HG03342 (cell line): ENCODE measurements at regions not wholly inside any gene's neighbourhood (a gene's known extent, or its start where the extent isn't known, plus 50 kb on each side); places are given as distances from the start of the nearest gene placed in this dataset.

Source experiments
- ATAC-seq: cut with Tn5 transposase; IDR thresholded peaks from one replicate; pipeline ENCODE4 v1.9.1; 2021; ENCODE audit warnings: mild to moderate bottlenecking, moderate library complexity; ENCODE audit not compliant: unreplicated experiment

DNA sequence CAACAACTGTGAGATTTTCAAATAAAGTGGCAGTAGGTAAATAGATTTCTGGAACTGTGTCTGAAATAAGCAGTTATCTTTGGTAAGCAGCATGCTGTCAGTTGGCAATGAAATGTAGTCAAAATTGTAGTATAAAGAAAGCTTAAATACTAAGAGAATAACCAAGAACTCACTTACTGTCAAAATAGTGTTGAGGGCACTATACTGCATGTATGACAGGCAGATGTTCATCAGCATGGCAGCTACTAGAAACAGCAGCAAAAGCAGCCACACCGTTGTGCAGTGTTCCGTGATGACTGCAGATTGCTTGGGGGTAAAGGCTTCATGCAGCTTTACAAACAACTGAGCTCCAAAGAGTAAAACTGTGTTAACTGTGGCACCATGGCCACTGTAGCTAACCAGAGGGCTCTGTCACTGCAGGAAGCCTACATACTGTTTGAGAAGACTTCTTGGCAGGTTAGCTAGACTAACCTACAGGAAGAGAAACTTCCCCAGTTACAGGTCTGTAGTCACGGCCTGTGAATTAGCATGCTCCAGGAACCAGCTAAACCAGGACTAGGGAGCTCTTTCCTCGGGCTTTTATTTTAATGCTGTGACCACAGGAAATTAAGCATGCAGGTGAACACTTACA lies 459.7 kb downstream of the TBL1XR1 start:
- no peak for ATAC-seq

DNA sequence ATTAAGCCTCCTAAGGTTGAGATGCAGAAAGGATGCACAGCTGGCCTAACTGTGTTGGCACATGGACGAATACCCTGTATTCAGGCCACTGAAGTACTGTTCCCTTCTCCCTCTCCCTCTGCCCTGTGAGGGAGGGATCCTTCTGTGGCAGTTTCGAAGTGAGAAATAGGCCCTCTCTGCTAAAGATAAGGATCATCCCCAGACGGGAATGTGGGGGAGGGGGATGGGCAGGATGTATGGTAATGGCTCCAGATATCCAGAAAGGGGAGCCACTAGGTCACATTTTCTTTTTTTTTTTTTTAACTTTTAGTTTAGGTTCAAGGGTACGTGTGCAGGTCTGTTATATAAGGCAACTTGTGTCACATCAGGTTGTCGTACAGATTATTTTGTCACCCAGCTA lies 463.1 kb downstream of the TBL1XR1 start:
- ATAC-seq = no peak

DNA sequence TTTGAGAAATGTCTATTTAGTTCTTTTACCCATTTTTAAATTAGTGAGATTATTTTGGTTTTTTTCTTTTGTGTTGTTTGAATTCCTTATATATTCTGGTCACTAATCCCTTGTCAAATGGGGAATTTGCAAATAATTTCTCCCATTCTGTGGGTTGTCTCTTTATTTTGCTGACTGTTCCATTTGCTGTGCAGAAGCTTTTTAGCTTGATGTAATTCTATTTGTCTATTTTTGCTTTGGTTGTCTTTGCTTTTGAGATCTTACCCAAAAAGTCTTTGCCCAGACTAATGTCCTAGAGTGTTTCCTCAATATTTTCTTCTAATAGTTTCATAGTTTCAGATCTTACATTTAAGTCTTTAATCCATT lies 472.9 kb downstream of the TBL1XR1 start:
- ATAC-seq = no peak

DNA sequence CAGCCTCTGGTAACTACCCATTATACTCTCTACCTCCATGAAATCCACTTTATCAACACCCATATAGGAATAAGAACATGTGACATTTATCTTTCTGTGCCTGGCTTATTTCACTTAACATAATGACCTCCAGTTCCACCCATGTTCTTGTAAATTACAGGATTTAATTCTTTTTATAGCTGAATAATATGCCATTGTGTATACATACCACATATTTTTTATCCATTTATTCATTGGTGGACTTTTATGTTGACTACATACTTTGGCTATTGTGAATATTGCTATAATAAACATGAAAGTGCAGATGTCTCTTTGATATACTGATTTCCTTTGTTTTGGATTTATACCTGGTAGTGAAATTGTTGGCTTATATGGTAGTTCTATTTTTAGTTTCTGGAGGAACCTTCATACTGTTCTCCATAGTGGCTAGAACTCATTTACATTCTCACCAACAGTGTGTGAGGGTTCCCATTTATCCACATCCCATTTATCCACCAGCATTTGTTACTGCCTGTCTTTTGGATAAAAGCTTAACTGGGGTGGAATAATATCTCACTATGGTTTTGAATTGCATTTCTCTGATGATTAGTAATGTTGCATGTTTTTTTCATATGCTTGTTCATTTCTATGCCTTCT lies 473.4 kb downstream of the TBL1XR1 start:
- ATAC-seq = no peak

DNA sequence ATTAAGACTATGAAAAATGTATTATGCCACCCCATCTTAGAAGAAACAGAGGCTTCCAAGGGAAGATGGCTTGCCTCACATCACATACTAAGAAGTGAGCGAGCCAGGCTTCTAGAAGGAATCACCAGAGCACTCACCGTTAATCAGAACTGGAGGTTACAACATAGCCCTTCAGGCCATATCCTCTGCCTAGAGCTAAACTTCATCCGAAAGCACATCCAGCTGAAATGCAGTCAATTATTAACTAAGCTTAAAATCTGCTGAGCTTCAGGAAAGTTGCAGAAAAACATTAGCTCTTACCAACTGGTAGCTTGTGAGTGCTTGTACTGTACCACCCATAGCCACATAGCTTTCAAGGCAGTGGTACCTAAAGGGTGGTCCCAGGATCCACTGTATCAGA lies 483.2 kb downstream of the TBL1XR1 start:
- no peak for ATAC-seq

DNA sequence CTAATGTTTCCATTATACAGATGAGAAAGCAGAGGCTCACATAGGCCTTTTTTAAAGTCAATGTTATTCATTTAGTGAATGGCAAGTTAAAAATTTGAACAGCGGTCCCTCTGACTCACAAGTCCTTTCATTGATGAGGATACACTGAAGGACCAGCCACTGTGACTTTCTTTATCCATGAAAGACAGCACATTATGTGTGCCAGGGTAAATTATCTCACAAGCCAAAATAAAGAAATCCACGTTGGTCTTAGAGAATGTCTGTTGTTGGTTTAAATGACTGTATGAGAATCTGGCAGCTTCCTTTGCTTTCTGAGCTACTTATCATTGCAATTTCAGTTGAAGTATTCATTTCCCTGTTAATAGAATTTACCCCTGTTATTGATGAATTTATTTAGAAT lies 485.1 kb downstream of the TBL1XR1 start:
- ATAC-seq = no peak

DNA sequence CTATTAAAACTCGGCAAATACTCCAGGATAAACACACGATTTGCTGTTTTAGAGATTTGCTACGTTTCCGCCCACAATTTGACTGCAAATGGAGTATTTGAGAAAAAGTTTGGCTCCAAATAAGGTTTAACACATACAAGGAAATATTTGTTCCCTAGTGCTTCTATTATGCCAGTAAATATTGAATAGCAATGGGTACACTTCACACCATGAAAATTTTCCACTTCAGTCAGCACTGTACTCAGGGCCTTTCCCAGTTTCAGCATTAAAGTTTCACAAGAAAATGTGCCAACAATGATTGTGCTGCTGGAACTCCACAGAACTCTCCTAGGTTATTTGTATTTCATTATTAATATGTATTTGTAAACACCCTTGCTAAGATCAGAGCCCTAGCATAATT lies 498.0 kb downstream of the TBL1XR1 start:
- no peak for ATAC-seq

DNA sequence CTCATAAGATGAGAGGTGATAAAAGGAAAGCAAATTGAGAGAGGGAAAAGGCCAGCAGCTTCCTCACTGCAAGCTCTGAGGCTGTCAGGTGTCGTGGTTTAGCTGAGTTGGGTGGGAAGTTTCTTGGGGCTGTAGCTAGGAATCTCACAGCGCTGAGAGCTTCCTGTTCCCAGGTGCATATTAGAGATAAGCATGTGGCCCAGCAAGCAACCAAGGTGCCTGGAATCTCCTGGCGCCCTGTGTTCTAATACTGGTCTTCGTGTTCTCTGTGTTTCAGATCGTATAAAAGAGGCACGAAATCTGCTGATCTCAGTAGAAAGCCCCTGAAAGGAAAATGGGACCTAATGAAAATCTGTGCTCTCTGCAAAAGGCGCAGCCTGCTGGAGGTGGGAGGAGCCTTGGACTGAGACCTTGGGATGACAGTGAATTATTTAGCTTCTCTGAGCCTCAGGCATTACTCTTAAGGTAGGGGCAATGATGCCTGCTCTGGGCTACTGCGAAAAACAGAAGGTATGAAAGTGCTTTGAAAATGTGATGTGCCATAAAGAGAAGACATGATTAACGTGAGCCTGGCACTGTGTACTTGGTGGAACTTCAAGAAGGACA lies 499.9 kb downstream of the TBL1XR1 start:
- no peak for ATAC-seq

DNA sequence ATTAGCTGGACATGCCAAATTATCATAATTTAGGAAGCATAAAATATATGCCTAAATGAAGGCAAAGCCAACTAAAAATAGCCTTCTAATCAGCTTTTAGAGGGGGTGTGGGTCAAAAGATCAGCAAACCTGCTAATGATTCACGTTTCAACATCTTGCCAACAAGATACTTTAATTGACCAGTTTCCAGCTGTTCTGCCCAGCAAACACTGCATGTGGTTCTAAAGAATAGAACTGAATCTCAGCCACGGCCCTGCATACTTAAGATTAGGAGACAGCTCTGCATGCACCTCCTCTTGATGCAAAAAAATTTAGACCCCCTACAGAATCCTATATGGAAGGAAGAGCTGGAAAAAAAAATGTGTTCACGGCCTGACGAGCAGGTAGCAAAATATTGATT lies 500.5 kb downstream of the TBL1XR1 start:
- no peak for ATAC-seq

DNA sequence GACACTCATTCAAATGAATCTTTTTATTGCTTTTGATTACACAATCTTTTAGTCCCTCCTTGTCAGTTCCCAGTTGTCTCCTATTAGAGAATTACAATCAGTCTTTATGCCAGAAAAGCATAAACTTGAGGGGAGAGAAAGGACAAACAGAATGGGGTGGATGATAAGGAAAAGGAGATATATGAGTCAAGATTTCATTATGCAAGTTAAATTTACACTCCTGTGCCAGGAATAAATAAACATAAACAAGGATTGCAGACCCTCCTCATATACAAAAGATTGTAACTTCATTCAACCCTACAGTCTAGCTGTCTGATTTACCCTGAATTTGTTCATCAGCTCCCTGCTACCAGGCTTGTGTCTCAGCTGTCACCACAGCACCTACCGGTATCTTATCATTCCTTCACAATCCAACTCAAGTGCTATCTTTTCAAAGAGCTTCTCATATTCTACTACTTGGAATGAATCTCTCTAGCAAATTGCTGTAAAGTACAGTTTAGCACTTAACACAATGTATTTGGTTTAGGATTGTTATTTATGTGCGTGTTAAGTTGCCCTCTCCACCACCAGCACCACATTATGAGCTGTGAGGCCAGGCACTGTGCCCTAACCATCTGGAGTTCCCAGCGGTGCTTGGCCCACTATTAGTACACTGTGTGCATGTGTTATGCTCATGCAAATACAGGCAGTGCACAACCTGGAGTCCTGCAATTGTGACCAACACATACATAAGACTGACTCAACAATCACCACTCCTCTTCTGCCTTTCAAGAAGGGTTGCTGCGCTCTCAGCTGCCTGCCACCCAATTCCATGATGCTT lies 504.1 kb downstream of the TBL1XR1 start:
- no peak for ATAC-seq

DNA sequence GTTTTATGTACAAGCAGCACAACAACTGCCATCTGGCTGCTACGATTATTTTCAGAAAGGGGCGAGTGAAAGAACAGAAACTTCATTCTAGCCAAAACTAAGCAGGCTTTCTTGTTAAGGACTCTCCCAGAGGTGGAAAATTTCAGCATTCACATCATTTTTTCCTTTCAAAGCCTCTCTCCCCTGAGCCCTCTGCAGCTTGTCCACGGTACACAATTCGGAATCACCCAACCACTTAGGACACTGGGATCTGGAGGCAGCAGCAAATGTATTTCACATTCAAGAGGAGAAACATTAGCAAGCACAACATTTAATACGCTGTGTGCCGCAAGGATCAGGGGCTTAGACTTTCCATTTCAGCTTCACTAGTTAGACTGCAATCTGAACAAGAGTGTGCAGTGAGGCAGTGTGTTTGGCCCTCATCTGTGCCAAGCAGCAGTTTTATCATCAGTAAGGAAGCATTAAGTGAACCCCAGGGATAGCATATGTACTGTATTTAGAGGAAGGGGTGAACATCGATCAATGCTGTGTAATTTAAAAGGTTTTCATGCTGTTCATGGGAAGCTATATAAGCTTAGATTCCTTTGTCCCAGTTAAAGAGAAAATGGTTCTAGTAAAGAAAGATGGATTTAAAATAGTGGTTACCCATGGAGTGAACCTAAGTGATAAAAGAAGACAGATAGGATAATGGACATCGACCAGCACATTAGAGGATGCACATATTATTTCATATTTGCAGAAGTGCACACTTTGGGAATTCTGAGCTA lies 504.9 kb downstream of the TBL1XR1 start:
- no peak for ATAC-seq

DNA sequence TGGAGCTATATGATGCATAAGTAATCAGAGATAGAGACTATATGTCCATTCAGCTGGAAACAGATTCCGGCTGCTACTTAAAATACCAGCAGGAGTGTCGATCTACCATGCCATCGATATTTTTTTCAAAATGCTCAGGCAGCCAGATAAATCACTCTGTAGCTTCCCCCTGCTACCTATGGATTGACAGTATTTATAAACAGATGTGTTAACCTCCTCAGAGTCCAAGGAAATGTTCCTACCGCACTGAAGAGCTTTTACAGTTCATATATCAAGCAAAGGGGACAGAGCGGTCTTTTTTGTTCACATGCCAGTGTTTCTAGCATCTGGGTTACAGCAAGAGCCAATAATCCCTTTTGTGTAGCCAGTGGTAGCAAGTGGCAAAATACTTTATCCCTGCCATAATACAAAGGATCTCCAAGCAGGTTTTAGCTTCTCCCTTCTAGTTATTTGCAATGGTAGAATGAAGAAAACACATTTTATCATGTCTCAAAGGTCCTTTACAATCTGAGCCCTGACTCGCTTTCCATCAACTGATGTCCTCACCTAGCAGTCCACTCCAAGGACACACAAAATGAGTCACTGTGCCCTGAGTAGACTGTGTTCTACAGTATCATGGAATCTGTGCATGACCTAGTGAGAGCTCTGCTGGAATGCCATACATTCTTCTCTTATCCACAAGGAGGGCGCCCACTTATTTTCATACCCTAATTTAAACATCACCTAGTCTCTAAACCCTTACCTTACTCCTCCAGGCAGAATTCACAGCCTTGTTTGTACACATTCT lies 507.0 kb downstream of the TBL1XR1 start:
- no peak for ATAC-seq

DNA sequence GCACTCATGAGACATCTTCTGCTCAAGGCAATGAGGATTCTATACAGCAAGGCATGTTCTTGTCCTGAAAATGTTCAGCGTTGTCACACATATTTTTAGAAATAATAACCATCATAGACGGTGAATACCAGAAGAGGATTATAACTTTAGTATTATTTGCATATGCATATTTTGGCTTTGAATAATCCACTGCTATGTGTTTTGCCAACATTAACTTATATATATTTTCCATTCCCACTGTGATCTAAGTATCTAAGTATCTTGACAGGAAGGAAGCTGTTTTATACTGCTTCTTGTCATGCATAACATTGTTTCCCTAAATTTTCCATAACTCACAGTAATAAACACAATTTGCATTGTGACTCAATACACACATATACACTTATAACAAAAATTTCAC lies 509.5 kb downstream of the TBL1XR1 start:
- ATAC-seq = no peak

DNA sequence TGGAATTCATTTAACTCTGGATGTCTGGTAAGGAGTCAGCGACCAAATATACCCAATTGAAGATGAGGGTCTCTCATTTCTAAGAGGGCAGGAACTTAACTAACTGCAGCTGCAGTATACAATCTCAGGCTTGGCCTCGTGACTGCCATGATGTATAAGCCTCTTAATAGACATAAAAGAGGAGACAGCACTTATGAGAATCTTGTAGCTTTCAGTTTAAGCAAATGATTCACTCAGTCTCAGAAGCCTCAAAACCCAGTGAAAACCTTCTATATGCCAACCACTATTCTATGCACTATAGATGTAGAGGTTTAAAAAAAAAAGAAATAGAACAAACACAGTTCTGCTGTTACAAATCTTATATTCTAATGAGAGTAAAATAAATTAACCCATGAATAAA lies 513.9 kb downstream of the TBL1XR1 start:
- ATAC-seq = no peak

DNA sequence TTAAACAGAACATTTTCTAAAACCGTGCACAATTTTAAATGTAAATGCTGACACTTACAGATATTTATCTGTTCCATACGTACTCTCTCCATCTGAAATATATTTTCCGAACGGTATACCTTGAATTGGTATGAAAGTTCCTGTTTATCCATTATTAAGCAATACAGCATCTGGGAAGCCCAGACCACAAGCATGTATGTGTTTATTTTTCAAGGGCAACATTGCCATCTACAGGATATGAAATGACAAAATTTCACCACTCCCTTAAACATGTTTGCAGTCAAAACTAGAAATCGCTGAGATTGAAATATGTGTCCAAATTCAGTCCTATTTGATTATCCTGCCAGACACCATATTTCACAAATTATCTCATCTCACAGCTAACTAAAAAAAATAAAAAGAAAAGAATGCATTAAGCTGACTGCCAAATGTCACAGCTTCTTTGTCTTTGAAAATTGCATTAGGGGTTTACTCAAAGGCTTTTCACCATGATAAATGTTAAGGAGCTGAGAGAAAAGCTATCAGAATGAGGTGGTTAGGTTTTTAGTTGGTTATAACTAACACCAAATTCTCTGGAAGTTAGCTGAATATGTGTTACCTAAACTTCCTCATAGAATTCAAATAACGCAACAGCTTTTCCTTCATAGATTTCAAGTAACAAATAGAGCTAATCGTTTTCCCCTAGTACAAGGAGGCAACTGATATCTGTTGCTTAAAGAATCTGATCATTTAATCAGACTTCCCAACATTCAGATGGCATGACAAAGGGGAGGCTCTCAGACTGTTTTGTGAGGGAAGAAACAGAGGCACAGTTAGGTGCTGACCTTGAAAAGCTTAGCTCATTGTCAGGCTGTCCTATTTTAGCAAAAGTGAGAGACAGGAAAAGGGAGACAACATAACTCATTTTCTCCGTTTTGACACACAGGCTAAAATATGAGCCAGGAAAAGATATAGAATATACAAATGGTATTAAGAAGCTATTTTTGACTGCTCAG lies 533.1 kb downstream of the TBL1XR1 start:
- ATAC-seq = peak; percentile 43

DNA sequence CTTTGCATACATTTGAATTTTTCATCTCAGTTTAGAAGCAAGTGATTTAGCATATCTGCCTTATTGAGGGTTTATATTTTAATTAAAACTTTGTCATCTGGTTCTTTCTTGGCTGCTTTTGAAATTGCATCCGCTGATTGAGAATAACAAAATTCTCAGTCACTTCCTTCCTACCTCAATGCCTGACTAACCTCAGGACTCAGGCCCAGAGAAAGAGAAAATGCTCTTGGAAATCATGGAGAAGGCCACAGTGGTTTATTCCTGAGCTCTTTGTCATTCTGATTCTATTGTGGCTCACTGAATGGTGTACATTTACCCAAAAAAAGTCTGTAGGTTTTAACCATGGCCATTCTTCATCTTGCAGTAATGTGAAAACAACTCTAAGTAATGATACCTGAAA lies 533.9 kb downstream of the TBL1XR1 start:
- ATAC-seq = no peak

DNA sequence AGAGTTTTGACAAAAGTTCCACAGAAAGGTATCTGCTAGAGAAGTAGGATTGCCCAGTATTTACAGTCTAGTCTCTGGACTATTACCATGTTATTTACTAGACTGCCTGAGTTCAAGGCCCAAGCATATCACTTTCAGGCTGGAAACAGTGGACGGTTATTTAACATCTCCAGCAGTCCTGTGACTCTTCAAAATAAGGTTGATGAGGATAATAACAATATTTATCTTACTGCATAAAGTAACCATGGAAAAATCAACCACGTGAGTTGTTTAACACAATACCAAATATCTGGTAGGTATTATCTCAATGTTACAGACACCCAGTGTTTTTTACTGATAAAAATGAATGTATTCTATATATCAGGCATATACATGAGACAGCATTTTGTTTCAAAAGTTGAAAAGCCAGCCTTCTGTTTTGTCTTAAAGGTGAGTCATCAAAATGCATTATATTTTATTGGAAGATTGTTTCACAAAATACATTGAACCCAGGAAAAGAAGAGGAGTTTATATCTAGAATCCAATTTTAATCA lies 535.8 kb downstream of the TBL1XR1 start:
- no peak for ATAC-seq

DNA sequence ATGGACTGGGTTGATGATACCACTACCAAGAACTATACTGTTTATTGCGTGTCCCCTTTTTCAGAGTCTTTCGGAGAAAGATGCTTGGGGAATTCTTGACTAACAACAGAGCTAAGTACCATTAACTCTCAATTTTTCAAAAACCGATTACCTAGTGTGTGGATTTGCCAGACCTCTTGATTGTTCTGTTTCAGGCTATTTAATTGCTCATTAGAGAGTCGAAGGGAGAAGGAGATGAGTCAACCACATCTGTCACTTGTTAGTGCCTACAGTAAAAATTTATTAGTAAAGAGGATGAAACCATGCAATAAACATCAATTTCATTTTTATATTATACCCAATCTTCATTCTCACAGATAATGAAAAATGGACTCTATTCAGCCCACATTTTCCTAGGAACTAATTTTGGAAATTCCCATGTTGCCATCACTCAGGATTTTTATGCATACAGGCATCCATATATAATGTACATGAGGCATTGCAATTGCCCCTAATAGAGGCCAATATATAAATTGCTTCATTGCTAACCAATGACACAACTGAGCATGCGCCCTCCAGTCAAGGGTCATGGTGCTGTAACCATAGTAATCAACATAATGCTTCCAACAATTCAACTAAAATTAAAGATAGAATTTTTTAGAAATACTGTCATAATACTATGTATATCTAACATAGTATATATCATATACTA lies 541.7 kb downstream of the TBL1XR1 start:
- no peak for ATAC-seq
